ENCODE measurements at regions not wholly inside any gene's neighbourhood (a gene's known extent, or its start where the extent isn't known, plus 50 kb on each side); places are given as distances from the start of the nearest gene placed in this dataset.

GRCh38 chr15:35596285-35596684 lies 50.3 kb upstream of the DPH6 start:
- DNase-seq = no peak

GRCh38 chr15:35602836-35603235 lies 56.9 kb upstream of the DPH6 start:
- DNase-seq = no peak

DNA sequence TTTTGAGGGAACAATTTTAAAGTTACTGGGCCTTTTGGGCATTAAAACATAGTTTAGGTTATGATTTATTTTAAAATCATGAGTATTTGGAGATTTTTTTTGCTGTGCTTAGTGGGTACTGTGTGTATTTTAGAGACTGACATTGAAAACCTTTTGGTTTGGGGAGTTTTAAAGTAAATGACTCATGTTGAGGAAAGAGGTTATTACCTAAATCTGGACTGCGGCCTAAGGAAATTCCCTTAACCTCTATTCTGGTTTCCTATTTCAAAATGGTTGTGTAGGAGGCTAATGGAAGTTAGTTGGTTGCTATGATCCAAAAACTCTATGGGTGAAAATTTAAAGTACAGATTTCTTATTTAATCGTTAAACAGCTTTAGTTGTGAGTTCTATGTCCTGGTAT lies 57.3 kb upstream of the DPH6 start:
- DNase-seq = no peak

- DNase-seq = no peak
Observed at GRCh38 chr15:35603856-35604255, 57.9 kb upstream of the DPH6 start.

DNA sequence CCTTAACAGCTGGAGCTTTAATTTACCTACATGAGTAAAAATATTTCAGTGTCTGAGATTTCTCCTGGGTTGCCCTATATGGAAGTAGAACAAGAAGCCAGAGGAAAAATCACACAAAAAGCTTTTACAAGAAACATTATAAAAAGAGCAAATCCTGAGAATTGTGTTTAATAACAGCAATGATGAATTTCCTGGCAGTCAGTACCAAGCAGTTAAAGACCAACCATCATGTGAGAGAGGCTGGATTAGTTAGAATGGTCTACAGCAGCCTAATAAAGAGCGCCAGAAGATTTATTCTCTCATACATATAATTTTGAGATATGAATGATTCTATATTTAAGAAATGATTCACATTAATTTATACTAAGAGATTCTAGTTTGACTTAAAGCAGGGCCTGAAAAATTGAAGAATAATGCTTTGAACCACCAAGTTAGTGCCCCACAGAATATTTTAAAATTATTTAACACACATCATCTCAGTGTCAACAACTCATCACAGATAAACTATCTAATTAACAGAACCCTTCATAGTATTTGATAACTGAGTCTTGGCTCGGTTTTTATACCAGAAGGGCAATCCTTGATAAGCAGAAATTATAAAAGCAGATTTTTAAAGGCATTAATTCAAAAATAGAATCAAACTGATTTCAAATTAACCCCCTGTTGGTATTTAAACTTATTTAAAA lies 59.9 kb upstream of the DPH6 start:
- DNase-seq = no peak

DNA sequence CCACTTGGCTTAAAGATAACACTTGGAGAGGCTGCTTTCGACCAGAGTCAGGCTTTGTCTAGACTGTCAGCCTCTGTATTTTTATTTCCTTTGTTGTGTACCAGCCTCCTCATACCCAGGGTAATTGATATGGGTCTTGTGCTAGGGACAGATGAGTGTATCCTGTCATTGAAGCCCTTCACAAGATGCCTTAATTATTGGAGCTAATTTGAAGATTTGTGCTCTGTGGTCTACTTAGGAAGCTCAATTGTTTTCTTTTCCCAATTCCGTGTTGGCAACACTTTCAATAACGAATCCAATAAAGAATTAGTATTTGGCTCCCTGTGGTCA lies 60.5 kb upstream of the DPH6 start:
- DNase-seq = no peak

DNA sequence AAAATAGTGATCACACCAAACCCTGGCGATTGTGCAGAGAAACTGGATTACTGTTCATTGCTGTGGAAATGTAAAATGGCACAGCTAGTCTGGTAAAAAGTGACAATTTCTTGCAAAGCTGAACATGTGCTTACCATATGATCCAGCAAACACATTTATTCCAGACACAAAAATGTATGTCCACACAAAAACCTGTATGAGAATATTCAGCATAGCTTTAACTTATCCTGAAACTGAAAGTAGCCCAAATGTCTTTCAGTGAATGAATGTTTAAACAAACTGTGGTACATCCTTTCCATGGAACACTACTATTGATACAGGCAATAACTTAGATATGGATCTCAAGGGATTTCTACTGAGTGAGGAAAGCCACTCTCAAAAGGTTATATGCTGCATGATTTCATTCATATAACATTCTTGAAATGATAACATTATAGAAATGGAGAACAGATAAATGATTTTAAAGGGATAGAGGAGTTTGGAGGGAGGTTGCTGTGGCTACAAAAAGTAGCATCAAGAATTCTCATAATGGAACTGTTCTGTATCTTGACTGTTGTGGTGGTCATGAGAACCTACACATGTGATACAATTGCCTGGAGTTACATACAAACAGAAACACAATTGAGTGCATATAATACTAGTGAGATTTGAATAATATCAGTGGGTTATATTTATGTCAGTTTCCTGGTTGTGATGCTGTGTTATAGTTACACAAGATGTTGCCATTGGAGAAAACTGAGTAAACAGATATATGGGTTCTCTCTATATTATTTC lies 70.7 kb upstream of the DPH6 start:
- DNase-seq = no peak

GRCh38 chr15:35618260-35619188 lies 72.6 kb upstream of the DPH6 start:
- no peak for DNase-seq

- DNase-seq = no peak
Observed at GRCh38 chr15:35622641-35623340, 76.8 kb upstream of the DPH6 start.

GRCh38 chr15:35624881-35625280 lies 78.9 kb upstream of the DPH6 start:
- DNase-seq = no peak

DNA sequence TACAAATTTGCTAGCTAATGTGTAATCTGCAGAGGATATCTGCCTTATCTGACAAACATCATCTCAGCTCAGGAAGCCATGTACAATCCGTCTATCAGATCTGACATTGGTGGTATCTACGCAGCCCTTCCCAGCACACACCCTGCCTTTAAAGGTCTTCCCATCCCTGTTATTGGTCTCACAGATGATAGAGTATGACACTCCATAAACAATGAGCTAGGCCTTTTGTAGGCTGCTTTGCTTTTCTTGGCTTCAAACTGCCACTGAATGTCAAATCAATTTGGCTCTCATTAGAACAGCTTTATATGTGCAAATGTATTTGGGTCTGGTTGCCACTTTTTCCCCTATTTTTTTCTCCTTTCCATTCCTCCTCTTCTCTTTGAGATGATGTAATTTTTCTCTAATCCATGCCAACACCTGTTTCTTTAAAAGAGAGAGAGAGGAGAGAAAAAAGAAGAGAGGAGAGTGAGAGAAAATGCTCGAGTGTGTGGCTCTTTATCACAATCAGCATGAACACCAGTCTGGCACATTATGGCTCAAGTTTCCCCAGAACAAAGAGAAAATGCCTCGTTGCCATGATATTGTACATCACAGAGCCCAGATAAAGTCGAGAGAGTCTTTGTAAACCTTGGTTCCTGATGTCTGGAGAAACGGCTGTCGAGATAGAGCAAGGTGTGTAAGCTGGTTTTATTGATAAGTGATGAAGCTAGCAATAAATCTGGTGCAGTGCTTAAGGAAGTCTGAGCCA lies 80.8 kb upstream of the DPH6 start:
- no peak for DNase-seq

DNA sequence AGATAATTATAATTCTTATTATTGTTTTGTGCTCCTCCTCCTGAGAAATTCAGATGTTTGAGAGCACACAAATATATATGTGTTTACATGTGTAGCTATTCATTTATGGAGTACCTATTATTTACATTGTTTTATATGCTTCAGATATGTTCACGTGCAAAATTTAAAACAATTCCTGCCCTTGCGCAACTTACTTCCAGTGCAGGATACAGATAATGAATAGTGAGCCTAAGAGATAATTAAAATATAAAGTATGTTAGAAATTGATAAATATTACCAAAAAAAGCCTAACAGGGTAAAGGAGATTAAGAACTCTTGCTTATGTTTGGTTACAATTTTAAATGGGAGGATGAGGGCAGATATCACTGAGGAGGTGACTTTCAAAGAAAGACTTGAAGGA lies 81.7 kb upstream of the DPH6 start:
- DNase-seq = no peak

DNA sequence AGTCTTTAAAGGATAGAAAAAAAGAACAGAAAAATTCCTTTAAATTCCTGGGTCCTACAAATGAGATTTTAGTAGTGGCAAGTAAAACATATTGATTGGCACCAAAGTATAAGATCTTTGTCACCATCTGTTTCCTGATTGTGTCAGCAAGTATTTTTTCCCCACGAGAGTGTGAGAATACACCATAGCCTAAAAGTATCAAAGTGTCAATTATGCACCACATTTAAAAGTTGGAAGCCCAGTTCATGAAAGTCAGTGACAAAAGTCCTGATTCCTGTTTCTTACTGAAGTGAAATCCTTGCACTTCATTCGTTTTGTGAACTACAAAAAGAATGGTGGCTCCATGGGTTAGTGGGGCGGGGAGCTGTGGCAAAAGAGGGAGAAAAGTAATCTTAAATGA lies 83.8 kb upstream of the DPH6 start:
- DNase-seq = no peak

- DNase-seq = no peak
Observed at GRCh38 chr15:35630532-35630931, 84.6 kb upstream of the DPH6 start.

- no peak for DNase-seq
Observed at GRCh38 chr15:35630985-35631384, 85.0 kb upstream of the DPH6 start.

DNA sequence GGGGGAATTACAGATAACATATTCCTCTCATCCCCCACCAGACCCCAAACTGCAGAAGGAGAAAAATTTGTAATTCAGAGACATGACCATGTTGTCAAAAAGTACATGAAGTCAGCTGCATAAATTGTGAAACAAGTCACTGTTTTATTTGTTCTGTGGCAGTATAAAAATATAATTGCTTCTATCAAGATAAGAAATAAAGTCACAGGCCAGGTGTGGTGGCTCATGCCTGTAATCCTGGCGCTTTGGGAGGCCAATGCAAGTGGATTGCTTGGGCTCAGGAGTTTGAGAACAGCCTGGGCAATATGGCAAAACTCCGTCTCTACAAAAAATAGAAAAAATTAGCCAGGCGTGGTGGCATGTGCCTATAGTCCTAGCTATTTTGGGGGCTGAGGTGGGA lies 87.7 kb upstream of the DPH6 start:
- DNase-seq = no peak

DNA sequence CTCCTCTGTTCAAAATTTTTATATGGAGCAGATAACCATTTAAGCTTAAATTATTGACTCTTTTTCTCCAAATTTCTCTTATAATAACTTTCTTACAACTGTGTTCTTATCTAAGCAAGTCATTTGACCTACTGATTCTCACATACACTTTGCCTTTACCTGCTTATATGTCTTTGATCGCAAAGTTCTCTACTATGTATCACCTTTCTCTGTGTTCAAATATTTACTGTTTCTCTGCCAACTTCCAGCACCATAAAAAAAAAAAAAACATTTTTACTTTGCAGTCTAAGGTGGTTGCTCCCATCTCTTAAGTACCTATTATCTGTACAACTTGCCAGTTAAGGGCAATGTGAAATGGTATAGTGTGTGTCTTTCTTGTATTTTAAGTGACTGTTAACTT lies 100.8 kb upstream of the DPH6 start:
- no peak for DNase-seq

DNA sequence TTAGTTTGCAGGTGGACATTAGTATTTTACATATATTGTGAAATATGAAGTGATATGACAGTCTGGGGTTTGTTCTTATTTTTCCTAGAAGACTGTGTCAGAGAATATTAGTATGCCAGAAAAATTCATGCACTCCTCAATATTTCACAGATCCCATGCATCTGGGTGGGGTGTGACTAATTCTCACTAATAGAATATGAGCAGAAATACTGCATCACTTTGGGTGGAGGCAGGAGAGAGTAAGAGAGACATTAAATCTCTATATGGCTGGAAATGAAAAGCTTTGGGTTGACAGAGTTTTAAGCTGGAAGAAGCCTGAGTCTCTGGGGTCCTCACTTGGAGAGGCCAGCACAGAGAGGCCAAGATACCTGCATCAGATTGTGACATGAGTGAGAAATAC lies 101.3 kb upstream of the DPH6 start:
- DNase-seq = no peak

- no peak for DNase-seq
Observed at GRCh38 chr15:35648941-35649340, 103.0 kb upstream of the DPH6 start.

DNA sequence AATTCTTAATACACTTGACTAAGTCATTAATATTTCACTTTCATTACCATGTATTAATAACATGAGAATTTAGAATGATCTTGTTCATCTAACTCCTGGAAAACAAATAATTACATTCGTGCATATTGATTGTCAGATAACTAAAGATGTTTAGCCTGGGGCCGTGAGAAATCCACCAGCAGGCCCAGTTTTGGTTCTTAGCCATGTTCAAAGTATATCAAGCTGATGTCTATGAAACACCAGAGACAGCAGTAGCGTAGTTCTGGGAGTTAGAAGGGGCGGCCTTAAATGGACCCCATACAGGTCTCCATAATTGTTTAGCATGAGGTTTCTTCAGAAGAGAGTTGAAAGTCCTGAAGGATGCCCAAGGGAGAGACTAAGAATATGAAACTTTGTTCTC lies 103.6 kb upstream of the DPH6 start:
- DNase-seq = no peak

- DNase-seq = no peak
Observed at GRCh38 chr15:35654332-35654731, 108.4 kb upstream of the DPH6 start.
